ENCODE measurements at regions not wholly inside any gene's neighbourhood (a gene's known extent, or its start where the extent isn't known, plus 50 kb on each side); places are given as distances from the start of the nearest gene placed in this dataset.

DNA sequence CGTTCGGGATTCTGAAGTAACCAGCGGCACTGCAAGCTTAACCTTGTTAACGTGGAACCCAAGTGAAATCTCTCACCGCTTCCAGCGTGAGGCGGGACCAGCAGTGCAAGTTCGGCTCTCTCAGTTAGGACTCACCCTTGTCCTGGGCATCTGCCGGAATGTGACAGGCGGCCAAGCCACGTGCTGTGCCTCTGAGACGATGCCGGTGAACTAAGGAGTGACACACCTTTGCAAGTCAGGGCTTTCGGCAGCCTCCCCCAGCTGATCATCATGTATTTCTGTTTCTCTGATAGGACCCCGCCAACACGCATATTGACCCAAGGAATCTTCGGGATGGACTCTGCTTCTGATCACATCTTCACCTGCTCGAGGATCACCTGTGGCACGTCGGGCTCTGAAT lies 415.0 kb upstream of the IRX1 start:
- no peak overlapping the region for H3K4me3 ChIP-seq
- DNase-seq: no peak
- intact Hi-C loops (cut with DNase I): no loop called here
- H3K27me3 ChIP-seq: no peaks in the 10 kb centered on the region
- no peak for ATAC-seq
- TF ChIP-seq, protein P1, sequence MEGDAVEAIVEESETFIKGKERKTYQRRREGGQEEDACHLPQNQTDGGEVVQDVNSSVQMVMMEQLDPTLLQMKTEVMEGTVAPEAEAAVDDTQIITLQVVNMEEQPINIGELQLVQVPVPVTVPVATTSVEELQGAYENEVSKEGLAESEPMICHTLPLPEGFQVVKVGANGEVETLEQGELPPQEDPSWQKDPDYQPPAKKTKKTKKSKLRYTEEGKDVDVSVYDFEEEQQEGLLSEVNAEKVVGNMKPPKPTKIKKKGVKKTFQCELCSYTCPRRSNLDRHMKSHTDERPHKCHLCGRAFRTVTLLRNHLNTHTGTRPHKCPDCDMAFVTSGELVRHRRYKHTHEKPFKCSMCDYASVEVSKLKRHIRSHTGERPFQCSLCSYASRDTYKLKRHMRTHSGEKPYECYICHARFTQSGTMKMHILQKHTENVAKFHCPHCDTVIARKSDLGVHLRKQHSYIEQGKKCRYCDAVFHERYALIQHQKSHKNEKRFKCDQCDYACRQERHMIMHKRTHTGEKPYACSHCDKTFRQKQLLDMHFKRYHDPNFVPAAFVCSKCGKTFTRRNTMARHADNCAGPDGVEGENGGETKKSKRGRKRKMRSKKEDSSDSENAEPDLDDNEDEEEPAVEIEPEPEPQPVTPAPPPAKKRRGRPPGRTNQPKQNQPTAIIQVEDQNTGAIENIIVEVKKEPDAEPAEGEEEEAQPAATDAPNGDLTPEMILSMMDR (IDR thresholded peaks at IDR 0.05): no peak
- no peaks in the 10 kb centered on the region for H3K4me1 ChIP-seq
- no peak overlapping the region for H3K27ac ChIP-seq
- H3K36me3 ChIP-seq: no peaks in the 10 kb centered on the region
- no peaks in the 10 kb centered on the region for H3K9me3 ChIP-seq

DNA sequence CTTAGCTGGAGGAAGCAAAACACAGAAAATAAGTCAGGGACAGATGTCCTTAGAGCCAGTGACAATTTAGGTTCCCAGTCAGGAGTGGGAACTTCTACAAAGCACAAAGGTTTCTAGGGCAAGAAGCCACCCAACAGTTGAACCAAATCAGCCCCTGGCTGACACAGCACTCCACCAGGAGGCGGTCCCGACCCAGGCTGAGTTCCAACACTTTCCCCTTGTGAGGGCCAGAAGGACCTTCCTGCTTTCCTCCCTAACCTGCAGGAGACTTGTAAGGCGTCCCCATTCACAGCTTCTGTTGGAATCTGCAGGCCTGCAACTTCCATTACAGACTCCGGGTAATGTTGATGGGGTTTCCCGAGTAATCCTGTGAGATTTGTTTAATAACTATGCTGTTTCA lies 416.4 kb upstream of the IRX1 start:
- ATAC-seq (no peak), DNase-seq (no peak)
- H3K27ac ChIP-seq: no peak overlapping the region
- TF ChIP-seq, protein P1 (IDR thresholded peaks at IDR 0.05): no peak
- no peaks in the 10 kb centered on the region for H3K36me3 ChIP-seq
- no peaks in the 10 kb centered on the region for H3K4me1 ChIP-seq
- no peaks in the 10 kb centered on the region for H3K9me3 ChIP-seq
- H3K27me3 ChIP-seq: no peaks in the 10 kb centered on the region
- intact Hi-C loops (cut with DNase I): no loop called here
- H3K4me3 ChIP-seq: no peak overlapping the region

DNA sequence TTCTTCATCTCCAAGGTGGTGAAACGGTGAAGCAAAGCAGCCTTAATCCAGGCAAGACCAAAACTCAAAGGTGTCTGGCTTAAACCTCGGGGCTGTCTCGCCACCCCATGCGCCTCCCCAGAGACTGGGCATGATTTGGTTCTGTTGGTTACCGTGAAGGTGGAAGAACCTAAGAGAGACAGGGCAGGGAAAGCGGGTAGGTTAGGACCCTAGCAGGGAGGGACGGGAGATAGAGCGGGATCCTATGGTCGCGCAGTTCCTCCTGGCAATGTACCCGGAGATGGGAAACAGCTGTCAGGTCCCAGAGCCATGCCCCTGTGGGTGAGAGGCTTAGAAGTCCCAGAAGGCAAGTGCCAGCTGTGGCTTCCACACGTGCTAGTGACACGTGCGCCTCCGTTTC lies 418.3 kb upstream of the IRX1 start:
- ATAC-seq (no peak), DNase-seq (no peak)
- Histone ChIP-seq H3K9me3 (no peaks in the 10 kb centered on the region), H3K27ac (no peak overlapping the region), H3K4me1 (no peaks in the 10 kb centered on the region), H3K36me3 (no peaks in the 10 kb centered on the region), H3K4me3 (no peak overlapping the region), H3K27me3 (no peaks in the 10 kb centered on the region)
- intact Hi-C loops (cut with DNase I): no loop called here
- TF ChIP-seq, protein P1 (IDR thresholded peaks at IDR 0.05): no peak

DNA sequence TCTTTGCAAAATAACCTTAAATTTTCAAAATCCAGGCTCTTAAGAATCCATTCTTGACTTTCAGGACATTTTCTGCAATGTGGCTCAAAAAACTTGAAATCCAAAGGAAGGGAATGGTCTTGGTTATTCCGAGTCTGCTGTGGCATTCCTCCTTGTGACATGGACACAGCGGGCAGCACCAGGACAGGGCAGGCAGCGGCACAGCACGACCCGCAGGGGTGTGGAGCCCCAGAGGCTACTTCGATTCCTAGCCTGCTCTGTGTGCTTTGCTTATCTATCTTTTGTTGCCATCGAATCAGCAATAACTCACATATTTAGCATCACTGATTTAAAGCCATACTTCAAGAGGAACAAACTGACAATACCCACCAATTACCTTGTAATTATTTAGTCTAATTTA lies 420.2 kb upstream of the IRX1 start:
- Histone ChIP-seq H3K9me3 (peaks cover 4% of the 10 kb centered on the region), H3K4me3 (no peak overlapping the region), H3K27ac (no peak overlapping the region), H3K36me3 (no peaks in the 10 kb centered on the region), H3K4me1 (no peaks in the 10 kb centered on the region), H3K27me3 (no peaks in the 10 kb centered on the region)
- intact Hi-C loops (cut with DNase I): no loop called here
- no peak for ATAC-seq
- no peak for DNase-seq
- TF ChIP-seq, protein P1 (IDR thresholded peaks at IDR 0.05): no peak

DNA sequence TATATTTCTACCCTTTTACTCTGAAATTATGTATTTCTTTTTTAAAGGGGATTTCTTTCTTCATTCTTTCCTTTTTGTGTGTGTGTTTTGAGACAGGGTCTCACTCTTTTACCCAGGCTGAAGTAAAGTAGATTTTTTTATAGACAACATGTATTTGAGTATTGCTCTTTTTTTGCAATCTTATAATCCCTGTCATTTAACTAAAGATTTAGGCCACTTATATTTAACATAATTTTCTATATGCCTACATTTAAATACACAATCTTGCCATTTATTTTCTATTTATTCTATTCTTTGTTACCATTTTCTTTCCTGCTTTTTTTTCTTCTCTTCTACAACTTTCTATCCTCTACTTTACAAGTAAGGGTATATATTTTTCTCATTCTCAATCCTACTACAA lies 416.0 kb upstream of the IRX2 start:
- ATAC-seq (no peak), DNase-seq (no peak)
- intact Hi-C loops (cut with DNase I): no loop called here
- H3K4me1 ChIP-seq: no peaks in the 10 kb centered on the region
- no peaks in the 10 kb centered on the region for H3K36me3 ChIP-seq
- no peak overlapping the region for H3K4me3 ChIP-seq
- H3K9me3 ChIP-seq: peaks cover 7% of the 10 kb centered on the region
- H3K27me3 ChIP-seq: no peaks in the 10 kb centered on the region
- no peak overlapping the region for H3K27ac ChIP-seq
- TF ChIP-seq, protein P1 (IDR thresholded peaks at IDR 0.05): no peak

DNA sequence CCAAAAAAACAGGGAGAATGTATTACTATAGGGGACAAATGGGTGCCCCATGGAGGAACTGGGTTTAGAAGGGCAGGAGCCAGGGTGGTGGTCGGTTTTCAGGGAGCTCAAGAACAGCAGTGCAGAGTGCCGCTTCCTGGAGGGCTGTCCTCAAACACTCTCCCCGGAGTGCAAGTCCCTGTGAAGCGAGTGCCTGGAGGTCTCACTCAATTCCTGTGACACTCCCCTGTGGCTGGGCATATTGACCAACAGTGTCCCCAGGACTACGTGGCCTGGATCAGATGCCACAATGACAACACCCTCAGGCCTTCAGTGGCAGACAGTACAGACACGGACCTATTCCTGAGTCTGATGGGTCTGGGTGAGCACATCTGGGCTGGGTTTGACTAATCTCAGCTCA lies 412.1 kb upstream of the IRX2 start:
- Histone ChIP-seq H3K4me3 (no peak overlapping the region), H3K27me3 (no peaks in the 10 kb centered on the region), H3K9me3 (no peaks in the 10 kb centered on the region), H3K4me1 (no peaks in the 10 kb centered on the region), H3K36me3 (no peaks in the 10 kb centered on the region), H3K27ac (no peak overlapping the region)
- no peak for ATAC-seq
- DNase-seq: no peak
- TF ChIP-seq, protein P1 (IDR thresholded peaks at IDR 0.05): no peak
- intact Hi-C loops (cut with DNase I): no loop called here

Measured in upper lobe of right lung (tissue), 1 donor.